ENCODE measurements at regions not wholly inside any gene's neighbourhood (a gene's known extent, or its start where the extent isn't known, plus 50 kb on each side); places are given as distances from the start of the nearest gene placed in this dataset.

GRCh38 chr14:100438678-100439592 lies 115.8 kb downstream of the SLC25A47 start:
- DNase-seq (ENCODE audit: low read depth), result peak; percentile 59

- no peak for DNase-seq (ENCODE audit: low read depth)
Measured at GRCh38 chr14:100439781-100440180, 116.6 kb downstream of the SLC25A47 start.

GRCh38 chr14:100440207-100440631 lies 117.1 kb downstream of the SLC25A47 start:
- no peak for DNase-seq (ENCODE audit: low read depth)

- no peak for DNase-seq (ENCODE audit: low read depth)
Measured at GRCh38 chr14:100440758-100441203, 117.6 kb downstream of the SLC25A47 start.

- no peak for DNase-seq (ENCODE audit: low read depth)
Measured at GRCh38 chr14:100441271-100441947, 118.3 kb downstream of the SLC25A47 start.

GRCh38 chr14:100442036-100442435 lies 118.9 kb downstream of the SLC25A47 start:
- DNase-seq (ENCODE audit: low read depth), result no peak

- DNase-seq (ENCODE audit: low read depth), result no peak
Measured at GRCh38 chr14:100442498-100443490, 119.7 kb downstream of the SLC25A47 start.

- DNase-seq (ENCODE audit: low read depth), result no peak
Measured at GRCh38 chr14:100443603-100444002, 120.5 kb downstream of the SLC25A47 start.

- no peak for DNase-seq (ENCODE audit: low read depth)
Measured at GRCh38 chr14:100445436-100446088, 122.4 kb downstream of the SLC25A47 start.

GRCh38 chr14:100446572-100446971 lies 123.4 kb downstream of the SLC25A47 start:
- DNase-seq (ENCODE audit: low read depth), result no peak

- DNase-seq (ENCODE audit: low read depth), result no peak
Measured at GRCh38 chr14:100448376-100448775, 125.2 kb downstream of the SLC25A47 start.

- DNase-seq (ENCODE audit: low read depth), result no peak
Measured at GRCh38 chr14:100449225-100449987, 126.3 kb downstream of the SLC25A47 start.

- no peak for DNase-seq (ENCODE audit: low read depth)
Measured at GRCh38 chr14:100450049-100450448, 126.9 kb downstream of the SLC25A47 start.

- no peak for DNase-seq (ENCODE audit: low read depth)
Measured at GRCh38 chr14:100450736-100451135, 127.6 kb downstream of the SLC25A47 start.

GRCh38 chr14:100451264-100451663 lies 128.1 kb downstream of the SLC25A47 start:
- DNase-seq (ENCODE audit: low read depth), result no peak

GRCh38 chr14:100453930-100454329 lies 130.8 kb downstream of the SLC25A47 start:
- DNase-seq (ENCODE audit: low read depth), result no peak

- DNase-seq (ENCODE audit: low read depth), result no peak
Measured at GRCh38 chr14:100454437-100454836, 131.3 kb downstream of the SLC25A47 start.

- DNase-seq (ENCODE audit: low read depth), result no peak
Measured at GRCh38 chr14:100463937-100464336, 123.3 kb downstream of the BEGAIN start.

- no peak for DNase-seq (ENCODE audit: low read depth)
Measured at GRCh38 chr14:100466111-100466856, 120.9 kb downstream of the BEGAIN start.

Measured in activated T-cell treated with anti-CD3 and anti-CD28 coated beads for 48 hours (primary cell).